A549 (cell line): ENCODE measurements at regions not wholly inside any gene's neighbourhood (a gene's known extent, or its start where the extent isn't known, plus 50 kb on each side); places are given as distances from the start of the nearest gene placed in this dataset.

Experiments used
- ATAC-seq, 2 experiments: fragments of 200-7000 bp in 1 of 2; fragments of >200 bp in 1 of 2; cut with Nextera tagmentation in 1 of 2; cut with Tn5 transposase in 1 of 2; 3 replicates each; pipeline versions ENCODE4 v1.8.0 to v1.9.1; 2018 to 2020; ENCODE audit warnings: mild to moderate bottlenecking in 1 of 2, moderate library complexity in 1 of 2
- CTCF ChIA-PET: fragments of 300-600 bp; sonication (Branson Sonifier 250); formaldehyde crosslinking; extraction: SDS; loops from one replicate; lab custom pipeline; 2021; ENCODE audit warnings: antibody characterized with exemption, inconsistent platforms; lab: Yijun Ruan, JAX
- POLR2A ChIA-PET: fragments of 350-600 bp; formaldehyde crosslinking; extraction: SDS; loops from one replicate; lab custom pipeline; 2021; ENCODE audit warnings: antibody characterized with exemption, inconsistent platforms; lab: Yijun Ruan, JAX
- DNase-seq, 2 experiments: peaks; one replicate each; pipeline versions ENCODE4 v3.0.0 to v3.0.0-alpha.2; 2011 to 2016; ENCODE audit warnings: low read depth in 1 of 2, low spot score in 1 of 2
- FAIRE-seq: peaks from 2 replicates; lab custom pipeline; 2011; peaks lifted over from hg19 to GRCh38; lab: Jason Lieb, UNC
- H3K27ac ChIP-seq, 2 experiments: fragments of >200 bp; sonication (Bioruptor Twin); formaldehyde crosslinking; 3 replicates each; pipeline ENCODE4 v1.5.1; 2016 to 2017
- H3K4me1 ChIP-seq: fragments of >200 bp; sonication (Bioruptor Twin); formaldehyde crosslinking; 3 replicates; pipeline ENCODE4 v1.6.1; 2016
- H3K4me2 ChIP-seq: fragments of >200 bp; sonication (Bioruptor Twin); formaldehyde crosslinking; 3 replicates; pipeline ENCODE4 v1.6.1; 2016
- H3K4me3 ChIP-seq: fragments of >200 bp; sonication (Bioruptor Twin); formaldehyde crosslinking; 3 replicates; pipeline ENCODE4 v1.5.1; 2016
- H3K9me3 ChIP-seq: fragments of >200 bp; sonication (Bioruptor Twin); formaldehyde crosslinking; 3 replicates; pipeline ENCODE4 v1.6.1; 2016
- ATOH8 ChIP-seq: fragments of 250-450 bp; sonication (Bioruptor Pico); IDR thresholded peaks from 2 replicates; pipeline ENCODE4 v1.5.0; 2020; ENCODE audit warnings: low read depth, mild to moderate bottlenecking, moderate library complexity
- BCL3 ChIP-seq: fragments of >200 bp; sonication (Bioruptor Twin); formaldehyde crosslinking; IDR thresholded peaks from 3 replicates; pipeline ENCODE4 v1.6.1; 2016
- BHLHE40 ChIP-seq: IDR thresholded peaks from 2 replicates; pipeline ENCODE4 v1.6.1; 2012; ENCODE audit warnings: low read depth, low read length, inconsistent platforms
- CBX2 ChIP-seq: fragments of 200-600 bp; sonication (generic); IDR thresholded peaks from 2 replicates; pipeline ENCODE4 v1.6.1; 2016; ENCODE audit warnings: low read depth, mild to moderate bottlenecking, borderline replicate concordance
- CHD2 ChIP-seq: fragments of 150-350 bp; IDR thresholded peaks from 2 replicates; pipeline ENCODE4 v1.6.1; 2014; ENCODE audit warnings: low read length; ENCODE audit not compliant: partially characterized antibody
- CTCF ChIP-seq: fragments of >200 bp; sonication (Bioruptor Twin); formaldehyde crosslinking; IDR thresholded peaks from 3 replicates; pipeline ENCODE4 v1.5.1; 2016
- EHMT2 ChIP-seq: fragments of 200-600 bp; sonication (generic); IDR thresholded peaks from 2 replicates; pipeline ENCODE4 v1.6.1; 2016; ENCODE audit warnings: antibody characterized with exemption, low read depth, mild to moderate bottlenecking, moderate library complexity
- EP300 ChIP-seq, 2 experiments: fragments of >200 bp; sonication (Bioruptor Twin); formaldehyde crosslinking; IDR thresholded peaks; 2 replicates in 1 of 2; 3 replicates in 1 of 2; pipeline ENCODE4 v1.6.1; 2016 to 2017
- ESRRA ChIP-seq: fragments of 150-350 bp; IDR thresholded peaks from 2 replicates; pipeline ENCODE4 v1.6.1; 2014; ENCODE audit warnings: mild to moderate bottlenecking, low read length, borderline replicate concordance
- FOSL2 ChIP-seq, 2 experiments: fragments of 450-650 bp in 1 of 2; fragments of >200 bp in 1 of 2; sonication (Bioruptor Twin) in 1 of 2; formaldehyde crosslinking; IDR thresholded peaks; 2 replicates each; pipeline versions ENCODE4 v1.5.0 to v1.6.1; 2016 to 2020; ENCODE audit warnings: mild to moderate bottlenecking in 1 of 2, moderate library complexity in 1 of 2
- FOXS1 ChIP-seq: fragments of 250-450 bp; sonication (Bioruptor Pico); IDR thresholded peaks from 2 replicates; pipeline ENCODE4 v1.5.0; 2020; ENCODE audit warnings: mild to moderate bottlenecking, moderate library complexity
- HMGXB4 ChIP-seq: fragments of 250-450 bp; sonication (Bioruptor Pico); IDR thresholded peaks from 2 replicates; pipeline ENCODE4 v1.5.0; 2021; ENCODE audit warnings: mild to moderate bottlenecking, moderate library complexity, borderline replicate concordance
- JUNB ChIP-seq: fragments of >200 bp; sonication (Bioruptor Twin); formaldehyde crosslinking; IDR thresholded peaks from 2 replicates; pipeline ENCODE4 v1.6.1; 2016
- MAZ ChIP-seq: fragments of 150-350 bp; IDR thresholded peaks from 2 replicates; pipeline ENCODE4 v1.6.1; 2014; ENCODE audit warnings: antibody characterized with exemption, low read depth, low read length, borderline replicate concordance
- NFE2L2 ChIP-seq: fragments of 150-350 bp; conservative IDR thresholded peaks from 2 replicates; pipeline ENCODE4 v1.6.1; 2014; ENCODE audit warnings: low read length
- NPAS2 ChIP-seq: fragments of 250-450 bp; sonication (Bioruptor Pico); IDR thresholded peaks from 2 replicates; pipeline ENCODE4 v1.8.0; 2022; ENCODE audit warnings: mild to moderate bottlenecking, moderate library complexity, borderline replicate concordance
- PHF8 ChIP-seq: fragments of 200-600 bp; sonication (generic); IDR thresholded peaks from 2 replicates; pipeline ENCODE4 v1.6.1; 2016; ENCODE audit warnings: low read depth, mild to moderate bottlenecking, antibody characterized with exemption, moderate library complexity, borderline replicate concordance
- POLR2AphosphoS2 ChIP-seq: conservative IDR thresholded peaks from 2 replicates; pipeline ENCODE4 v1.6.1; 2012; ENCODE audit warnings: low read length, improper control_type of control experiment, inconsistent platforms
- RAD21 ChIP-seq, 2 experiments: fragments of >200 bp in 1 of 2; sonication (Bioruptor Twin) in 1 of 2; formaldehyde crosslinking in 1 of 2; IDR thresholded peaks in 1 of 2; conservative IDR thresholded peaks in 1 of 2; 2 replicates in 1 of 2; 3 replicates in 1 of 2; pipeline ENCODE4 v1.6.1; 2012 to 2018; ENCODE audit warnings: inconsistent platforms in 1 of 2
- RARB ChIP-seq: fragments of 250-450 bp; sonication (Bioruptor Pico); IDR thresholded peaks from 2 replicates; pipeline ENCODE4 v1.8.0; 2021; ENCODE audit warnings: mild to moderate bottlenecking, moderate library complexity
- RCOR1 ChIP-seq: fragments of 150-350 bp; IDR thresholded peaks from 2 replicates; pipeline ENCODE4 v1.6.1; 2014; ENCODE audit warnings: antibody characterized with exemption, low read length, low read depth
- REST ChIP-seq: fragments of 200-600 bp; sonication (generic); IDR thresholded peaks from 2 replicates; pipeline ENCODE4 v1.6.1; 2016; ENCODE audit warnings: antibody characterized with exemption, mild to moderate bottlenecking, moderate library complexity
- SMC3 ChIP-seq: fragments of >200 bp; sonication (Bioruptor Twin); formaldehyde crosslinking; IDR thresholded peaks from 3 replicates; pipeline ENCODE4 v1.6.1; 2018; ENCODE audit warnings: inconsistent platforms
- TFCP2L1 ChIP-seq: fragments of 250-450 bp; sonication (Bioruptor Pico); IDR thresholded peaks from 2 replicates; pipeline ENCODE4 v1.5.0; 2021; ENCODE audit warnings: mild to moderate bottlenecking
- ZC3H11A ChIP-seq: fragments of 450-650 bp; IDR thresholded peaks from 2 replicates; pipeline ENCODE4 v1.6.1; 2014; ENCODE audit warnings: antibody characterized with exemption, mild to moderate bottlenecking
- WGBS: methylation state at CpG from one replicate; pipeline ENCODE4 v1.1.6; 2017; ENCODE audit errors: missing lambda C conversion rate; 5-methylcytosine and 5-hydroxymethylcytosine counted together

- Histone ChIP-seq H3K4me1 (peaks cover 18% of the 10 kb centered on the region; the same call in 2 of the 3 replicates), H3K9me3 (no peaks in the 10 kb centered on the region), H3K27ac (no peak overlapping the region), H3K4me2 (no peak overlapping the region), H3K4me3 (no peak overlapping the region)
- POLR2A ChIA-PET = no interaction called here
- DNase-seq (no peak), ATAC-seq (no peak), FAIRE-seq (no peak)
- 5% methylated on average over 1 of the region's 1 CpG for WGBS
- CTCF ChIA-PET = no interaction called here
- TF ChIP-seq NPAS2 (CRISPR knock-in tag) (no peak), RCOR1 (no peak), BCL3 (no peak), NFE2L2 (no peak), EHMT2 (no peak), JUNB (no peak), FOSL2 (IDR thresholded peaks at IDR 0.05) (no peak), FOSL2 (CRISPR knock-in tag; IDR thresholded peaks at IDR 0.05) (no peak), ESRRA (no peak), FOXS1 (CRISPR knock-in tag) (no peak), SMC3 (no peak), MAZ (no peak), TFCP2L1 (CRISPR knock-in tag) (no peak), HMGXB4 (CRISPR knock-in tag) (no peak), CHD2 (no peak), ATOH8 (CRISPR knock-in tag) (no peak)
These were observed 107.7 kb upstream of the PPM1H start for GRCh38 chr12:63042646-63043045.

- TF ChIP-seq CBX2 (no peak), BHLHE40 (no peak), EP300 (IDR thresholded peaks at IDR 0.05) (no peak), POLR2AphosphoS2 (no peak), CHD2 (no peak)
- TF ChIP-seq, all 56 proteins: peak for 0
- no peak overlapping the region for H3K27ac ChIP-seq
- H3K4me3 ChIP-seq = no peak overlapping the region
- 23% methylated on average over 1 of the region's 1 CpG for WGBS
- peaks cover 14% of the 10 kb centered on the region; the same call in 2 of the 3 replicates for H3K4me1 ChIP-seq
- ChIA-PET POLR2A (no interaction called here), CTCF (no interaction called here)
- FAIRE-seq (no peak), DNase-seq (no peak), ATAC-seq (no peak)
- no peak overlapping the region for H3K4me2 ChIP-seq
- no peaks in the 10 kb centered on the region for H3K9me3 ChIP-seq
These were observed 106.7 kb upstream of the PPM1H start for GRCh38 chr12:63041601-63042000.

- DNase-seq (no peak), FAIRE-seq (no peak), ATAC-seq (no peak)
- Histone ChIP-seq H3K27ac (no peak overlapping the region), H3K4me1 (peaks cover 11% of the 10 kb centered on the region; the same call in 2 of the 3 replicates), H3K4me2 (no peak overlapping the region), H3K4me3 (no peak overlapping the region), H3K9me3 (no peaks in the 10 kb centered on the region)
- CTCF ChIA-PET = no interaction called here
- 53% methylated on average over 5 of the region's 5 CpGs for WGBS
- POLR2A ChIA-PET = no interaction called here
- TF ChIP-seq CTCF = no peak
- TF ChIP-seq REST = no peak
- no peak for TF ChIP-seq PHF8
- TF ChIP-seq RARB = no peak
- no peak for TF ChIP-seq RAD21 (conservative IDR thresholded peaks at IDR 0.05 in 1 of 2, IDR thresholded peaks at IDR 0.05 in 1 of 2)
- TF ChIP-seq ZC3H11A = no peak
These were observed 105.7 kb upstream of the PPM1H start for GRCh38 chr12:63040526-63041220.
